GM18873 (cell line): ENCODE measurements at regions not wholly inside any gene's neighbourhood (a gene's known extent, or its start where the extent isn't known, plus 50 kb on each side); places are given as distances from the start of the nearest gene placed in this dataset.

Source experiments
- ATAC-seq: cut with Tn5 transposase; IDR thresholded peaks from one replicate; pipeline ENCODE4 v1.9.1; 2021; ENCODE audit warnings: mild to moderate bottlenecking, moderate library complexity, moderate number of reproducible peaks; ENCODE audit not compliant: unreplicated experiment, low FRiP score

DNA sequence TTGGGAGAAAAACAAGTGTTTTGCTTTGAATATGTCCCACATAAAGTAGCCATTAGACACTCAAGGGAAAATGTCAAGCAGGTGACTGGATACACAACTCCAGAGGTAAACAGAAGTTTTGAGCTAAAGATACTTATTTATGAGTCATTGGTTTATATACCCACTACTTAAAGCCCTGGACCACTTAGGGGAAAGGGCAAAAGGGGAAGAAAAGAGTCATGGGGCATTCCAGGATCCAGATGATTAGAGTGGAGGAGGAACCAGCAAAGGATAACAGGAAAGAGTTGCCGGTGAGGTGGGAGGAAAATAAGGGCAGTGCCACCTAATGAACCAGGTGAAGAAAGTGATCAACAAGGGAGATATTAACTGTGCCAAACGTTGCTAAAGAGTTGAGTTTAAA is 254.2 kb upstream of the NR4A3 start:
- no peak for ATAC-seq

- ATAC-seq = no peak
Measured at GRCh38 chr9:99569840-99570239, 251.8 kb upstream of the NR4A3 start.

DNA sequence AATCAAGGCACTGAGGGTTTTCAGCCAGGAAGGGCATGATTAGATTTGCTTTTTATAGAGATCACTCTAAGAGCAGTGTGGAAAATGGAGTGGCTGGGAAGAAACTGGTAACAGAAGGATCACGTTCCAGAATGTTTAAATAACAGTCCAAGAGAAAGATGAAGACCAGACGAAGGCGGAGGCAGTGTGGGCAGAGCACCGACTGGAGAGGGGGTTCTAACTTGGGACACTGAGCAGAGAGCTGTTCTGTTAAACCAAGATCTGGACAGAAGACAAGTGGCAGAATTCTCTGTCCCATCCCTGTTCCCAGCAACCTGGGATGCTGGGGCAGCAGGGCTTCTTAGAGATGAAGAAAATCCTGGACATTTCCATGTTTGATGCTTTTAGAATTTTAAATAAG is 249.1 kb upstream of the NR4A3 start:
- ATAC-seq = no peak

DNA sequence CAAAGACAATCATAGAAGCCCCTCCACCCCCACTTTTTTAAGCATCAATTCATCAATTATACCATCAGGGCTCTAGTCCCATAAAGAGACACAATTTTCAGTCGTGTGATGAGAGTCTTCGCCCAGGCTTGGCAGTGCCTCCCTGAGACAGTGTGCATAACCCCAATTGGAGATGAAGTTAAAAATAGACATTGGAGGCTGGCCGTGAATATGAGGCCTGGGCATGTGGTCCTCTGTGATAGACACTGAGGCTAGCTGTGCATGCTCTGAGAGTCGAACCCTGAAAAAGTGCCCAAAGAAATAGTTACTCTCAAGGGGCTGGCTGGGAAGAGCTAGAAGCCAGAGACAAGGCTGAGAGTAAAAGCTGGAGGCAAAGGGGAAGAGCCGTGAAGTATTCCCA is 248.6 kb upstream of the NR4A3 start:
- ATAC-seq = no peak

GRCh38 chr9:99573886-99574285 is 247.8 kb upstream of the NR4A3 start:
- no peak for ATAC-seq

- ATAC-seq = no peak
Measured at GRCh38 chr9:99576002-99576401, 245.7 kb upstream of the NR4A3 start.

- ATAC-seq = no peak
Measured at GRCh38 chr9:99576876-99577275, 244.8 kb upstream of the NR4A3 start.

- no peak for ATAC-seq
Measured at GRCh38 chr9:99577351-99577750, 244.3 kb upstream of the NR4A3 start.

DNA sequence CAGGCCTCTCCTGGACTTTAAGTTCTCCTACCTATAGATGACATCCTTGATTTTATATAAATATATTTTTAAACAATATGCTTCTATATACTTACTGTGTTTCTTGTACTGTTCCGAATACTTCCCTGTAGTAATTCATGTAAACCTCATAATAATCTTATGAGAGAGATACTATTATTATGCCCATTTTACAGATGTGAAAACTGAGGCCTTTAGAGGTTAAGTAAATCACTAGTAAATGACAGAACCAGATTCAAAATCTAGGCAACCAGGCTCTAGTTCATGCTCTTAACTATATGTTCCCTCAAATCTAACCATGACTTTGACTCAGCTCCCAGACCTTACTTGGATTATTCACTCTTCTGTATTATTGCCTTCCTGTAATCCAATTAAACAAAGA is 243.0 kb upstream of the NR4A3 start:
- ATAC-seq = no peak

- no peak for ATAC-seq
Measured at GRCh38 chr9:99579964-99580363, 241.7 kb upstream of the NR4A3 start.

DNA sequence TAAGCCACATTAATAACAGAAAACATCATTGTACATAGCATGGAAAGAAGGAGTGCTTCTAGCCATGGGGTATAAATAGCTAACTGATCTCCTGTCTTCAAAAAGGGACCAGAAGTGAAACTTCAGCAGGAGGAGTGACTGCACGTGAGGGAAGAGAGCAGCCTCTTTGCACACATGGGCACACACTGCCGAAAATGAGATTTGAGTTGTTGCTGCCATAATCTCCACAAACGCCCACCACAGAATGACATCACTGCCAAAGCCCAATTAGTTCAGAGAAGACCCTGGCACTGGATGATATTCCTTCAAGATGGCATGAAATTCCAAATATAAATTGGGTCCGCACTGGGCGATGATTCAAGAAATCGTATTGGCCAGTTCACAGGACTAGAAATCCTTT is 238.9 kb upstream of the NR4A3 start:
- ATAC-seq = no peak

GRCh38 chr9:99588299-99588698 is 233.4 kb upstream of the NR4A3 start:
- ATAC-seq = no peak

- ATAC-seq = no peak
Measured at GRCh38 chr9:99588747-99589146, 232.9 kb upstream of the NR4A3 start.

- ATAC-seq = no peak
Measured at GRCh38 chr9:99590410-99590809, 231.3 kb upstream of the NR4A3 start.

DNA sequence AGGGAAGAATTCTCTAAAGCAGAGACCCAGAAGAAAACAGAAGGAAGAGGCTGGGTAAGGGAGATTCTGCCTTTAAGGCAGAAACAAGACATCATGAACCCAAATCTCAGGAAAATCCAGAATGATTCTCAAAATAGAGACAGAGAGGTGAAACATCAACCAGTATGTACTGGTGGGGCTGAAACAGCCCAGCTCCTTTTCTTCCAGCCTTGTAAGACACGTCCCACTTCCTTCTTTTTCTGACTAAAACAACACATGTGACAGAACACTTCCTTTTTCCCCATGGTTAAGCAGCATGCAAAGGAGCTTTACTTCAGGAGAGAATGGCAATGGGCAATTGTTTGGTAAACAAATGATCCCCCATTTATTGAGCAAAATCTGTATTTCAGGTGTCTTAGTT is 230.8 kb upstream of the NR4A3 start:
- no peak for ATAC-seq

- ATAC-seq = no peak
Measured at GRCh38 chr9:99591770-99592169, 229.9 kb upstream of the NR4A3 start.

GRCh38 chr9:99592834-99593574 is 228.7 kb upstream of the NR4A3 start:
- ATAC-seq = no peak

- ATAC-seq = no peak
Measured at GRCh38 chr9:99593610-99594009, 228.1 kb upstream of the NR4A3 start.

GRCh38 chr9:99594056-99594780 is 227.5 kb upstream of the NR4A3 start:
- no peak for ATAC-seq

DNA sequence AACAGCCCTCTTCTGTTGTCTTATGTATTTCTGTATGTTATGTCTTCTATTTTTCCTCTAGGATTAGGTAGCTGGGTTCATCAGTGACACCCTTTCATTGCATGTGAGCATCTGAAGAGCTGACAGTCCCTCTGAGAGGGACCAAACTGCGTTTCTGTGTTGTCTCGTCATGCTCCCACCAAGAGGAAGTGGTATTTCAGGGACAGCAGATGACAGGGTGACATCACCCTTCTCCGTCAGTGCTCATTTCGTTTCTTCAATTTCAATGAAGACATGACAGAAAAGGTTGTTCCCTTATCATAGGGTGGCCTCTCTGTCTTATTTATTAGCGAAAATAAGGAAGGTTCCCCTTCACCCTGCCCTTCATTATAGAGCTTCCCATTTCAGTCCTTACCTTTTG is 225.9 kb upstream of the NR4A3 start:
- no peak for ATAC-seq

DNA sequence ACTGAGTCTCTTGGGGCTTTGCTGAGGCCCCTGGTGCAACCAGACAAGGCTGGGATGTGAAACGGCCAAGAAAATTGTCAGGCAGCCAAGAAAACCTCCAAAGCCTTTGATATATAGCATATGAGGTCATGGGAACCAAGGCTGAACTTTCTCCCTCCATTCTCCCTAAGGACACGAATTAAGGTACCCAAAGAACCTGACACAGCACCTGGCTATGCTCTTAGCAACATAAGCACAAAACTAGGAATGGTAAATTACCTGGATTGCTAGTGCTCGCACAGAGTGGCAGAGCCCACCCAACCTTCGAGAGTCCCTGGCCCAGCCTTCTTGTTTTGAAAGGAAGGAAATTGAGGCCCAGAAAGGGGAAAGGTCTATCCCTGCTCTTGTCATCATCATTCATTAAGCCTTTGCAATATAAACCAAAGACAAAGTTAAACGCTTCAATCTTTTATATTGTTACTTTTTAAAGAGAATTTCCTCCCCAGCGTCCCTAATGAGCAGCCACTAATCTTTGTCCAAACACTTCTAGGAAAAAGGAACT is 220.0 kb upstream of the NR4A3 start:
- no peak for ATAC-seq

DNA sequence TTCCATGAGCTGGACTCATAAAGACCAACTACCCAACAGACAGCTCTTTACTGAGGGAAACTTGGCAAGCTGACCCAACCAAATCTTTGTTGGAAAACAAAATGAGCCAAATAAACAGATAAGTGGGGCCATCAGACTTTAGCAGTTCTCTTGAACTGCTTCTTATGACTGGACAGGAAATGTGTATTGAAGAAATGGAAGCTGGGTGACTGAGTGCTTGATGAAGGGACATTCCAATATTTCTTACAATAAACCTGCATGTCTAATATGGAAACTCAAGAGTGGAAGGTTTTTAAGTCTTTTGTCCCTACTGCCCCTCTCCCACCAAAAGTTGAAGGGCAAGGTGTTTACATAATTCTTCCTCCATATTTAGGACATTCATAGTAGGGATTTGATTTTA is 218.8 kb upstream of the NR4A3 start:
- ATAC-seq = no peak
